ENCODE measurements at regions not wholly inside any gene's neighbourhood (a gene's known extent, or its start where the extent isn't known, plus 50 kb on each side); places are given as distances from the start of the nearest gene placed in this dataset.
"Not testable (repeated sequence)": the region's sequence is repeated elsewhere in the genome, so short reads cannot be mapped to it uniquely, and the experiment has no call there.

DNA sequence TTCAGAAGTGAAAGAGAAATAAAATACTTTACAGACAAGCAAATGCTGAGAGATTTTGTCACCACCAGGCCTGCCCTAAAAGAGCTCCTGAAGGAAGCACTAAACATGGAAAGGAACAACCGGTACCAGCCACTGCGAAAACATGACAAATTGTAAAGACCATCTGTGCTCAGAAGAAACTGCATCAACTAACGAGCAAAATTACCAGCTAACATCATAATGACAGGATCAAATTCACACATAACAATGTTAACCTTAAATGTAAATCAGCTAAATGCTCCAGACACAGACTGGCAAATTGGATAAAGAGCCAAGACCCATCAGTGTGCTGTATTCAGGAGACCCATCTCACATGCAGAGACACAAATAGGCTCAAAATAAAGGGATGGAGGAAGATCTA lies 333.8 kb upstream of the CDH10 start:
- not testable (repeated sequence) for DNase-seq (ENCODE audit: low read depth); H3K4me3 ChIP-seq (ENCODE audit: low read depth, low read length)

DNA sequence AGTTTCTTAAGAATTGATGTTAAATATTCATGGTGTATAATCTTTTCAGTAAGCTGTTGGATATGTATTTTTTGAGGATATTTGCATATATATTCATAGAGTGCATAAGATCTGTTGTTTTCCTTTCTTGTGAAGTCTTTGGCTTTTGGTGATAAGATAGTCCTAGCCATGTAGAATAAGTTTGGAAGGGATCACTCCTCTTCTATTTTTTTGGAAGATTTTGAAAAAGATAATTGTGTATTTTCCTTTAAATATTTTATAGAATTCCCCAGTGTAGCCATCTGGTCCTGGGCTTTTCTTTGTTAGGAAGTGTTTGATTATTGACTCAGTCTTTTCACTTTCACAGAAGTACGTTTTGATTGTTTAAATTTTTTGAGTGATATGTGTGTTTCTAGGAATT lies 318.8 kb upstream of the CDH10 start:
- H3K4me3 ChIP-seq (ENCODE audit: low read depth, low read length), result no peak overlapping the region
- DNase-seq (ENCODE audit: low read depth), result no peak

DNA sequence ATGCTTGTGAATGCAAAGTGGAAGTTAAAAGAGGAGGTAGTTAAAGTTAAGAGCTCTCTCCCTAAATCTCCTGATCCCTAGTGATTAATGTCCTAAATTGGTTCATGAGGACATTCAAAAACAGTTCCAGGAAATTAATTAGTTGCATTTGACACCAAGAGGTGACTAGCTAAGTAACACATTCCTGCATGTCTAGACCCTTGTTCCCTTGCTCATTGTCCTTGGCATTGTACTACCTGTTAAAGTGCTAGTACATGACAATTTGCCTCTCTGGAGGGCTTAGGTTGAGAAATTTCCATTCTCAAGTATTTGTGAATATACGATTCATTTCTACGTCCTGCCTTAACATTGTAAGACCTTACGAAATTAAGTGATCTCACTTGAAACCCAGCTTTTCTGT lies 278.6 kb upstream of the CDH10 start:
- DNase-seq (ENCODE audit: low read depth), result no peak
- H3K4me3 ChIP-seq (ENCODE audit: low read depth, low read length), result no peak overlapping the region

DNA sequence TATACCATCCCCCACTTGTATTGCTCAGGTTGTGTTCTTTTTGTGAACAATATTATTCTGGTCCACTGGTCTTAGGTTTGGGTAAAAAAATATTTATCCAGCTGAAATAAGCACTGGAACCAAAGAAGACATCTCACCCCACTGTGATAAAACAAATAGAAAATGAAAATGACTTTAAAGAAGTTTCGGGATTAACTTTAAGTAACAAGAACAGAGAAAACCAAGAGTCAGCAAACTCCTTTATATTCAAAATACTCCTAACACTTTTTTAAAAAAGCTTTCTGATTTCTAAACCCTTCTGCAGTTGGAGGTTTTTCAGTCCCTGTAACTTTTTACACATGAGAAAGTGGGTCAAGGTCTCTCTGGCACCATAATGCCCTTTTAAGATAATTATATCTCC lies 273.9 kb upstream of the CDH10 start:
- no peak for DNase-seq (ENCODE audit: low read depth)
- no peak overlapping the region for H3K4me3 ChIP-seq (ENCODE audit: low read depth, low read length)

DNA sequence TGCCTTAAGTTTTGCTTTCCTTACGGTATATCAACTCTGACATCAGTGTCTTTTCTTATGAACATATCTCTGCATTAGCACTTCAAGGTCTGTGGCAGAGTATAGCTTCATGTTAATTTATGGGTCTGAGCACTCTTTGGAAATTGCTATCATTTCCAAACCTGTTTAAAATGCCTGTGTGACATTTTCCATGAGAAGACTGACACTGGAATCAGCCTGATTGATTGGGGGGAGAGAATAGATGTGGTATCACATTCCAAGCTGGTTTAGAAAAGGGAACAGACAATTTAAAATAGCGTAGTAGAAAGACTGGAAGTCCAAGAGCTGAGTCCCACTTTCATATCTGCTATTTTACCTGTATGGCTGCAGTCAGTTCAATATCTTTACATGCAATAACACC lies 272.1 kb upstream of the CDH10 start:
- DNase-seq (ENCODE audit: low read depth), result no peak
- H3K4me3 ChIP-seq (ENCODE audit: low read depth, low read length), result no peak overlapping the region

DNA sequence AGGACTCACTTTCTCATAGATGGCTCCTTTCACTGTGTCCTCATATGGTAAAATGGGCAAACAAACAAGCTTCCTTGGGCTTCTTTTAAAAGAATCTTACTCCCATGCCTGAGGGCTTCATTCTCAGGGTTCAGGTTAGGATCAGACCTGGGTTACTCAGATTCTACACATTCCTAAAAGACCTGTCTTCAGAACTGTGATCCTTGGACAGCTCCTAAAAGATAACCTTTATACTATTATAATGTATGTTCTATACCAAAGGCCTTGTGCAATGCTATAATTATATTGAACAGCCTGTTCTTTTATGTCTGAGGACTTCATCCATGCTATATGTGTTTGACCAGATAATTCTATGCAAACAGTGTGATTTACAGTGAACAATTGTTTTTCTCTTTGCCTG lies 264.4 kb upstream of the CDH10 start:
- no peak overlapping the region for H3K4me3 ChIP-seq (ENCODE audit: low read depth, low read length)
- DNase-seq (ENCODE audit: low read depth), result no peak

DNA sequence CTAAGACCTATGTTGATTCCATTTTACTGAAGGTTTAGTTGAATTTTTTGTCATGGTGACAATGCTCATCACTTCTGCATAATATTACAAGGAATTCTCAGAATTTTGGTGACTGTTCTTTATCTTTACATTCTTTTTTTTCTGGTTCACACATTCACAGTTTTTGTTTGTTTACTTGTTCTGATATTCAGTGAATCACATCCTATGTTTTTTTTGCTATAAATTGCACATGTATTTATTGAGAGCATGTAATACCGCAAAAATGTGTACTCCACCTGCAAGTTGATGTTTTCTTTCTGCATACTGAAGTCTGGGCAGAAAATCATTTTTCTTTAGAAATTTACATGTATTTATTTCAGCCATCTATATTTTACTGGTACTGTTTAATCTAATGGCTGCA lies 261.9 kb upstream of the CDH10 start:
- DNase-seq (ENCODE audit: low read depth), result no peak
- H3K4me3 ChIP-seq (ENCODE audit: low read depth, low read length), result no peak overlapping the region

DNA sequence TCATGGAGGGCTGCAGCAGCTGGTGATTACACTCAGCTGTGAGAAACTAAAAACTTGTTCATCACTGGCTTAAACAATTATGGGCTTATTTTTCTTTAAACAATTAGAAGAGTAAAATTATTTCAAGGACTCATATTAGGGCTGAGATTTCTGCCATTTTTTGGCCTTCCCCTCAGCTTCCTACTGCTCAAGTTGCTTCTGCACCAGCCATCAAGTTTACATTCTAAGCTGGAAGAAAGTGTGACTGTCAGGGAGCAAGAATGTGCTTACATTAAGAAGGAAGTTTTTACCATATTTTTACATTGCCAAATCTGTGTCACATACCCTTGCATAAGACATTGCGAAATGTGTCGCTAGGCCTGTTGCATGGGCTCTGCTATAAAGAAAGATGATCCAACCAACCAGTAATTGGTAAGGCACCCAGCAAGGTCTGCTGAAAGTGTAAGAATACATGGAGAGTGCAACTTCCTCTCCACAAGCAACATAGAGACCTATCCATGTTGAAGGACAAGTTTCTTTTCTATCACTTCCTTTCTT lies 260.3 kb upstream of the CDH10 start:
- no peak for DNase-seq (ENCODE audit: low read depth)
- no peak overlapping the region for H3K4me3 ChIP-seq (ENCODE audit: low read depth, low read length)

DNA sequence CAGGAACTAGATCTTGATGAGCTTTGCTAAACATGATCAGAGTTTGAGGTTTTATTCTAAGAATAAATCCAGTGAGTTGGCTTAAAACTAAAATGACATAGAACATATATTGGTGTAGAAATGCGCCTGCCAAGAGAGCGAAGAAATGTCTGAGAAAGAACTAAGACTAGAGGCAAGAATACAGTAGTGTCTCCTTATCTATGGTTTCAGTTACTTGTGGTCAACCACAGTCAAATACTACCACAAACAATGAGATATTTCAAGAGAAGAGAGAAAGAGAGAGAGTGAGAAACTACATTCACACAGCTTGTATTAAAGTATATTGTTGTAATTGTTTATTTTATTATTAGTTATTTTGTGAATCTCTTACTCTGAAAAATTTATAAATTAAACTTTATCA lies 254.4 kb upstream of the CDH10 start:
- no peak overlapping the region for H3K4me3 ChIP-seq (ENCODE audit: low read depth, low read length)
- DNase-seq (ENCODE audit: low read depth), result no peak

DNA sequence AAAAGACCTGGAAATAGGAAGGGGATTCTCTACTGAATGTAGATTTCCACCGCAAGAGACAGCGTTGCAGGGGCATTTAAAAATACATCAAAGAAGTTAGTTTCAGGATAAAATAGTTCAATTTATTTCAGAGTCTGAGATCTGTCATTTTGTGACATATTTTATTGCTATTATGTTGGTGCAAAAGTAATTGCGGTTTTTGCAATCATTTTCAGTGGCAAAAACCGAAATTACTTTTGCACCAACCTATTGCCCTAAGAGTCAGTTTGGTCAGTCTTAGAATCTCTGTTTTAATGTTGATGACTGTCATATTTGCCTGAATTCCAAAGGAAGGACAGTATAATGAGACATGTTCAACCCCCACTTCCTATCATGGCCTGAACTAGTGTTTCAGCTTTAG lies 219.5 kb upstream of the CDH10 start:
- no peak for DNase-seq (ENCODE audit: low read depth)
- H3K4me3 ChIP-seq (ENCODE audit: low read depth, low read length), result no peak overlapping the region

DNA sequence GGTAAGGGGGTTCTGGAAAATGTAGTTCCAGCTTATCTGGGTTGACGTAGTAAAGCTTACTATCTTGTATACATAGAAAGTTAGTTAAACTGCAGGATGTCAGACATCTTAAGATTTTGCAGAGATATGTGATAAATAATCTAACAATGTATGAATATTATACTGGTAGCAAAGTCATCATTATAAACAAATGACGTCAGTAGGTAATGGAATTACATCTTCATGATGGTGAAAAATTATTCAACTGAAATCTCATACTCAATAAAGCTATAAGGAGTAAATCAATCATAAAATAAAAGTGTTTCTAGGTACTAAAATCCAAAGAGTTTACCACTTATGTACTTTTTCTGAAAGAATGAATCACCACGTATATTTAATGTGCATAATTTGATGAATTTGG lies 217.3 kb upstream of the CDH10 start:
- H3K4me3 ChIP-seq (ENCODE audit: low read depth, low read length), result no peak overlapping the region
- no peak for DNase-seq (ENCODE audit: low read depth)

DNA sequence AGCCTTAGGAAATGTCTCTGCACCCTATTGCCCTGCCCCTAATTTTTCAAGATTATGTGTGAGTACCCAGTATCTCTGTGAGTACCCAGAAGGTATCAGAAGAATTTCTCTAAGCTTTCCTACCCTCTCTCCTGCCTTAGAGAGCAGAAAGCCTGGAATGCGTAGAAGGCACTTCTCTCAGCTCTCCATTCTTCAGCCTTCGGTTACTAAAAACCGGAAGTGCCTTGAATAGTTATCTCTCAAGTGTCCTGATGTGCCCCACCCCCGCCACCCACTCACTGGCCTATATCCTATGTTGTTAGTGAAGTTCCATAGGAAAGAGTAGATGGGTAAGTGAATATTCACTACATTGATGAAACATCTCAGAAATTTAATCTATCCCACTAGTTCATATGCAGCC lies 210.7 kb upstream of the CDH10 start:
- no peak overlapping the region for H3K4me3 ChIP-seq (ENCODE audit: low read depth, low read length)
- no peak for DNase-seq (ENCODE audit: low read depth)

DNA sequence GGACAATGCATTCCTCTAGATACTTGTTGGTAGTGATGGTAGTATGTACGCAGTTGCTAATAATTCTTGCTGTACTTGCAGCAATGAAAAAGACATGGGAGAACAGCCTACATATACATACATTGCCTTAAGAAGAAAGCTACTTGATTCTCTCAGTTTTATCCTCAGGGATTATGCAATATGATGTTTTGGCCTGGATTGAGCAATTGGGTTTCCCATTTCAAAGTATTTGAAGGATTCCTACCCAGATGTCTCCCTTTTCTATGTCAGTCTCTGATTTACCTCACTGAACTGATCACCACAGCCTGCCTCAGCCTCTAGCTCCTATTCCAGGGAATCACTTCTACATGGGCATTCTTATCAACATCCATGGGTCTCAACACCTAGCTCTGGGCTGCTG lies 210.1 kb upstream of the CDH10 start:
- DNase-seq (ENCODE audit: low read depth), result no peak
- no peak overlapping the region for H3K4me3 ChIP-seq (ENCODE audit: low read depth, low read length)

DNA sequence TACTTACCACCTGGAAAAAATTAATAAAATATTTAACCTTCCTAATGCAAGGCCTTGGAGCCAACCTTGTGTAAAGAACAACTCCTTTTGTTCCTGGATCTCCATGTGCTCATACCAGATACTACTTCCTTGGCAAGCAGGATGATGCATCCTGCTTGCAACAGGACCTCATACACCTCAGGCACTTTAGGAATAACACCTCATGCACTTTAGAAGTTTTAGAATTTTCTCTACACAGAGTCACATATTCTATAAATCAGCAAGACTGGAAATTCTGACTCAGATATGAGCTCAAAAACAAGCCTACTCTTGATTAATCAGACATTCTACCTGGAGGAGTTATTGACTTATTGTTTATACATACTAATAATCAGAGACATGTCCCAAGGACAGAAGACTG lies 209.6 kb upstream of the CDH10 start:
- H3K4me3 ChIP-seq (ENCODE audit: low read depth, low read length), result no peak overlapping the region
- no peak for DNase-seq (ENCODE audit: low read depth)

DNA sequence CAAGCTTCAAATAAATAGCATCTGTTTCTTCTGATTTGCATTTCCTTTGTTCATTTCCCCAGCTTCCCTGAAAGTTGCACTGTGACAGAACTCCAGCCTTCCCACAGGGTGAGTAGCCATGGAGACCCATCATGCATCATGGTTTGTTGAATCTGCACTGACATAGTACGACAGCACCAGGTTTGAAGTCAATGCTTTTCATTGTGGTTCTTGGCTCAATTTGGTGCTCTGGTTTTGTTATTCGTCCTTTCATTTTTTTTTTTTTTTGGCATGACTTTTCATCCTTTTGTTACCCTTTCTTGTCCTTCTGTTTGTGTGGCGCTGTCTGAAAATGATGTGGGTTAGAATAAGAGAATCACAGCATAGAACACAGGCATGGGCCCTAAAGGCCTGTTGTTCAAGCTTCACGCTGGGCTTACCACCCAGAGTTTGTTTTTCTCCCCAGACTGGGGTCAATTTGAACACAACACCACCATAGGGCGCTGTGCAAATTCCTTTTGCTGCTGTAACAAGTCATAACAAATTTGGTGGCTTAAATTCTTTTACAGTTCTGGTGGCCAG lies 206.2 kb upstream of the CDH10 start:
- no peak overlapping the region for H3K4me3 ChIP-seq (ENCODE audit: low read depth, low read length)
- no peak for DNase-seq (ENCODE audit: low read depth)

DNA sequence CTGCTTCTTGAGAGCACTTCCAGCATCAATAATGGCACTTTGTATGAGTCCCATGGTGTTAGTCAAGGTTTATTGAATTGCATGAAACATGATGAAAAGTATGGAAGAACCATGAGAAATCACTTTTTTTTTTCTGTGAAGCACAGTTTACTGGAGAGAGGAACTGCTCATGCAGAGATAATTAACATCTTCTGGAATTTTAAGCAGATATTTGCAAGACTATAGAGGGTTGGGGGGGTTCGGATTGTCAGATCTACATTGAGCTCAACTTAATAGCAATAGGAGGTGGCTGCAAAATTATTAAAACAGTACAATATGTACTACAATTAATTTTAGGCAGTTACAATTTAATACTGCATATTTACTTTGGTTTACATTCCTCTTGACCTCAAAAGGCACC lies 204.4 kb upstream of the CDH10 start:
- no peak for DNase-seq (ENCODE audit: low read depth)
- no peak overlapping the region for H3K4me3 ChIP-seq (ENCODE audit: low read depth, low read length)

DNA sequence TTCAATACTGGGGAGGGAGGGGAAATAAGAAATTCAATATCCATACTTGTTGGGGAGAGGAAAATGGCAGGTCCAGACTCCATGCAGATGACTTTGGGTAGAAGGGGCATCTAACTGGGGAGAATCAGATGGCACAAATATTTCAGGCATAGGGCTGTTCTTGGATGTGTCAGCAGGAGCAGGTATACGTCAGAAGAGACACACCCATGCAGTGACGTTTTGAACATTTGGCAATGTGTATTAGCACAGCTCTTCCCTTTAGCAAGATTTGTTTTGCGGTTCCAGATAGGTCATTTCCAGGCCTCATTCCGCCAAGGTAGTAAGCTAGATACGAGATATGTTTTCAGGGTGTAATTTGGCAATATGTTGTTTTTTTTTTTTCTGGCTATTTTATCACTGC lies 187.2 kb upstream of the CDH10 start:
- no peak for DNase-seq (ENCODE audit: low read depth)
- no peak overlapping the region for H3K4me3 ChIP-seq (ENCODE audit: low read depth, low read length)

DNA sequence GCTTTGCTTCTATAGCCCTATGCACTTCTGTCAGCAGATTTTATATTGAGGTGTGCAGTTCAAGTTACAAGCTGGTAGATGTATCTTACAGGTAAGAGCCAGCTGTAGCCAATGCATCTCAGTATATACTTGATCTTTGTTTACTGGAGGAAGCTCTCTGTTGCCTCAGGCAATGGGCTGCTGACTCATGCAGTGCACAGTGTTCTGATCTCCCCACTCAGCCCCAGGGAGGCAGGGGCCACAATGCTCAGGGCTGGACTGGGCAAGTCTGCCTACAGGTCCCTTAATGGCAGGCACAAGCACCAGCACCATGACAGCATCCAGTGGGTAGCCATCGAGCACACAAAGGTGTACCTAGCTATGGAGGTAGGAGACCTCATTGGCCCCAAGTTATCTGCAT lies 178.8 kb upstream of the CDH10 start:
- H3K4me3 ChIP-seq (ENCODE audit: low read depth, low read length), result no peak overlapping the region
- no peak for DNase-seq (ENCODE audit: low read depth)

DNA sequence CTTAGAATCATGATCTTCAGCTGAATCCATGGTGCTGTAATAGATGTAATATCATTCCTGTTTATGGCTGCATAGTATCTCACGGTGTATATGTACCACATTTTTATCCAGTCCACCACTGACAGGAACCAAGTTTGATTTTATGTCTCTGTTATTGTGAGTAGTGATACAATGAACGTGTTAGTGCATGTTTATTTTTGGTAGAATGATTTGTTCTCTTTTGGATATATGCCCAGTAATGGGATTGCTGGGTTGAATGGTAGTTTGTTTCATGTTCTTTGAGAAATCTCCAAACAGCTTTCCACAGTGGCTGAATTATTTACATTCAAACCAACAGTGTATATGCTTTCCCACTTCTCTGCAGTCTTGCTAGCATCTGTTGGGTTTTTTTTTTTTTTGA lies 175.1 kb upstream of the CDH10 start:
- DNase-seq (ENCODE audit: low read depth), result no peak

DNA sequence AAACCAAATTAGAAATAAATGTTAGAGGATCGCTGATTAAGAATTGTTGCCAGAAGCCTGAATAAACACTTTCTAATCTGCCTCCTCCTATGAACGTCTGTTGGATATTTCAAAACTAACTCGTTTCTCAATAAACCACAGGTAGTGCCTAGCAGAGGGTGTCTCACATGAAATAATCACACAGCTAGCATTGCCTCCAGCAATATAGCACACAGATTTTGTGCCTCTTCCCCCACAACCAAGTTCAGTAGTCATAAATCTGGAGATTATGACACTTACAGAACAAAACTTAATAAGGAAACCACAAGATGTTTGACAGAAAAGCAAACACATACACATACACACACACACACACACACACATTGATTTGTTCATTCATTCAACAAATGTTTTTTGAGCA lies 173.2 kb upstream of the CDH10 start:
- no peak for DNase-seq (ENCODE audit: low read depth)
- H3K4me3 ChIP-seq (ENCODE audit: low read depth, low read length), result no peak overlapping the region

More for the DNA sequence above, 175.1 kb upstream of the CDH10 start:
- no peak overlapping the region for H3K4me3 ChIP-seq (ENCODE audit: low read depth, low read length)

DNA sequence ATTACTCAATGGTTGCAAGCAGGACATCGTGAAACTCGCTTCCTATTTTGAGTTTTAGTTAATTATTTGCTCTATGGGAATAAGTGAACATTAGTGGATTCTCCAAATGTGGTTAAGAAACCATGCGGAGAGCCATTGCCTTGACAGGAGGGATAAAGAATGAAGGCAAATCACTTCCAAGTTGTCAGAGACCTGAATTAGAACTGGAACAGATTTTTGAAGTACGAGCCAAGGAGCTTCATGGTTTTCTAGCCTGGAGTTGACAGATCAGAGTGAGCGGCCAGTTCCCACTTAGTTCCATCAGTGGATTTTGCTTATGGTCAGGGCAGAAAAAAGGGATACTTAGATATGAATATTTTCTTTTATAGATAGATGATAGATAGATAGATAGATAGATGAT lies 171.4 kb upstream of the CDH10 start:
- H3K4me3 ChIP-seq (ENCODE audit: low read depth, low read length), result no peak overlapping the region
- no peak for DNase-seq (ENCODE audit: low read depth)

DNA sequence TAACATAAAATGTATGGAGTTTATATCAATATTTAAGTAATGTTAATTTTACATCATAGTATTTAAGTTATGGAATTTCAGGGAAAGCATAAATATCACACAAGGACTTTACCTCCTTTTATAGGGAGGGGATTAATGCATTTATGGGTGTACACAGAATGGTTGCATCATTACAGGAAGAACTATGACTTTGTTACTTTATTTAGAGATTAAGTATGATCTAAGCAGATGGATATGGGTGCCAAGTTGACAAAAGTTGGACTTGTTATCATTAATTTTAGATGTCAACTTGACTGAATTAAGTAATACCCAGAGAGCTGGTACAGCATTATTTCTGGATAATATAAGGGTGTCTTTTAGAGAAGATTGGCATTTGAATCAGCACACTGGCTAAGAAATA lies 160.5 kb upstream of the CDH10 start:
- DNase-seq (ENCODE audit: low read depth), result no peak
- H3K4me3 ChIP-seq (ENCODE audit: low read depth, low read length), result no peak overlapping the region
